GM23338 (cell line): ENCODE measurements at regions not wholly inside any gene's neighbourhood (a gene's known extent, or its start where the extent isn't known, plus 50 kb on each side); places are given as distances from the start of the nearest gene placed in this dataset.

ENCODE experiments used
- EZH2 ChIP-seq: fragments of 200-600 bp; sonication (generic); IDR thresholded peaks from one replicate; pipeline ENCODE4 v1.8.0; 2017; ENCODE audit warnings: antibody characterized with exemption, mild to moderate bottlenecking, low read depth; ENCODE audit not compliant: unreplicated experiment
- NANOG ChIP-seq: IDR thresholded peaks from 2 replicates; pipeline ENCODE4 v1.6.1; 2016; ENCODE audit warnings: antibody characterized with exemption, borderline replicate concordance
- REST ChIP-seq: IDR thresholded peaks from one replicate; pipeline ENCODE4 v1.6.1; 2018; ENCODE audit warnings: antibody characterized with exemption; ENCODE audit not compliant: unreplicated experiment
- STAT1 ChIP-seq: IDR thresholded peaks from one replicate; pipeline ENCODE4 v1.6.1; 2016; ENCODE audit warnings: antibody characterized with exemption; ENCODE audit not compliant: unreplicated experiment
- ZNF114 ChIP-seq: fragments of 250-450 bp; sonication (Bioruptor Pico); IDR thresholded peaks from 2 replicates; pipeline ENCODE4 v1.5.0; 2020; ENCODE audit warnings: mild to moderate bottlenecking, moderate library complexity
- ZNF331 ChIP-seq: fragments of 250-450 bp; sonication (Bioruptor Pico); IDR thresholded peaks from 2 replicates; pipeline ENCODE4 v1.5.0; 2020; ENCODE audit warnings: low read depth, mild to moderate bottlenecking, moderate library complexity
- TF ChIP-seq, protein P1 (sequence below): fragments of 250-450 bp; sonication (Bioruptor Pico); IDR thresholded peaks from 2 replicates; pipeline ENCODE4 v1.5.0; 2020; ENCODE audit warnings: mild to moderate bottlenecking, moderate library complexity
- TF ChIP-seq, protein P2 (sequence below): IDR thresholded peaks from 2 replicates; pipeline ENCODE4 v1.6.1; 2016; ENCODE audit warnings: antibody characterized with exemption

DNA sequence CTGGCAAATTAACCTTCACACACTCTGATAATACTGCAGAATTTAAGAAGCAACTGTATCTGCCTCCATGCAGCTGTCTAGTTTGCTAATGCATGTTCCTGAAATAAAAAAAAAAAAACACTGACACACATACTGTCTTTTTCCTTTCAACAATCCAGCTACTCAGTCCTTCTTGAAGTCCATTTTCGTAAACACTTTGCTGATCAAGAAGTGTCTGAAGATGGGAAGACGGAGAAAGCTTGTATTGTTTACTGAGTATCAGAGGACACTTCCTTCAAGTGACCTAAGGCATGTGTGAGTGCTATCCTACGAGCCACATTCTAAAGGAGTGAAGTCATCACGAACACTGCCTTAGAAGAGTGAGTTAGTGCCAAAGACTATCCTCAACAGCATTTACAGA, 82.6 kb downstream of the LUZP4 start (continued):
- TF ChIP-seq, protein P1, sequence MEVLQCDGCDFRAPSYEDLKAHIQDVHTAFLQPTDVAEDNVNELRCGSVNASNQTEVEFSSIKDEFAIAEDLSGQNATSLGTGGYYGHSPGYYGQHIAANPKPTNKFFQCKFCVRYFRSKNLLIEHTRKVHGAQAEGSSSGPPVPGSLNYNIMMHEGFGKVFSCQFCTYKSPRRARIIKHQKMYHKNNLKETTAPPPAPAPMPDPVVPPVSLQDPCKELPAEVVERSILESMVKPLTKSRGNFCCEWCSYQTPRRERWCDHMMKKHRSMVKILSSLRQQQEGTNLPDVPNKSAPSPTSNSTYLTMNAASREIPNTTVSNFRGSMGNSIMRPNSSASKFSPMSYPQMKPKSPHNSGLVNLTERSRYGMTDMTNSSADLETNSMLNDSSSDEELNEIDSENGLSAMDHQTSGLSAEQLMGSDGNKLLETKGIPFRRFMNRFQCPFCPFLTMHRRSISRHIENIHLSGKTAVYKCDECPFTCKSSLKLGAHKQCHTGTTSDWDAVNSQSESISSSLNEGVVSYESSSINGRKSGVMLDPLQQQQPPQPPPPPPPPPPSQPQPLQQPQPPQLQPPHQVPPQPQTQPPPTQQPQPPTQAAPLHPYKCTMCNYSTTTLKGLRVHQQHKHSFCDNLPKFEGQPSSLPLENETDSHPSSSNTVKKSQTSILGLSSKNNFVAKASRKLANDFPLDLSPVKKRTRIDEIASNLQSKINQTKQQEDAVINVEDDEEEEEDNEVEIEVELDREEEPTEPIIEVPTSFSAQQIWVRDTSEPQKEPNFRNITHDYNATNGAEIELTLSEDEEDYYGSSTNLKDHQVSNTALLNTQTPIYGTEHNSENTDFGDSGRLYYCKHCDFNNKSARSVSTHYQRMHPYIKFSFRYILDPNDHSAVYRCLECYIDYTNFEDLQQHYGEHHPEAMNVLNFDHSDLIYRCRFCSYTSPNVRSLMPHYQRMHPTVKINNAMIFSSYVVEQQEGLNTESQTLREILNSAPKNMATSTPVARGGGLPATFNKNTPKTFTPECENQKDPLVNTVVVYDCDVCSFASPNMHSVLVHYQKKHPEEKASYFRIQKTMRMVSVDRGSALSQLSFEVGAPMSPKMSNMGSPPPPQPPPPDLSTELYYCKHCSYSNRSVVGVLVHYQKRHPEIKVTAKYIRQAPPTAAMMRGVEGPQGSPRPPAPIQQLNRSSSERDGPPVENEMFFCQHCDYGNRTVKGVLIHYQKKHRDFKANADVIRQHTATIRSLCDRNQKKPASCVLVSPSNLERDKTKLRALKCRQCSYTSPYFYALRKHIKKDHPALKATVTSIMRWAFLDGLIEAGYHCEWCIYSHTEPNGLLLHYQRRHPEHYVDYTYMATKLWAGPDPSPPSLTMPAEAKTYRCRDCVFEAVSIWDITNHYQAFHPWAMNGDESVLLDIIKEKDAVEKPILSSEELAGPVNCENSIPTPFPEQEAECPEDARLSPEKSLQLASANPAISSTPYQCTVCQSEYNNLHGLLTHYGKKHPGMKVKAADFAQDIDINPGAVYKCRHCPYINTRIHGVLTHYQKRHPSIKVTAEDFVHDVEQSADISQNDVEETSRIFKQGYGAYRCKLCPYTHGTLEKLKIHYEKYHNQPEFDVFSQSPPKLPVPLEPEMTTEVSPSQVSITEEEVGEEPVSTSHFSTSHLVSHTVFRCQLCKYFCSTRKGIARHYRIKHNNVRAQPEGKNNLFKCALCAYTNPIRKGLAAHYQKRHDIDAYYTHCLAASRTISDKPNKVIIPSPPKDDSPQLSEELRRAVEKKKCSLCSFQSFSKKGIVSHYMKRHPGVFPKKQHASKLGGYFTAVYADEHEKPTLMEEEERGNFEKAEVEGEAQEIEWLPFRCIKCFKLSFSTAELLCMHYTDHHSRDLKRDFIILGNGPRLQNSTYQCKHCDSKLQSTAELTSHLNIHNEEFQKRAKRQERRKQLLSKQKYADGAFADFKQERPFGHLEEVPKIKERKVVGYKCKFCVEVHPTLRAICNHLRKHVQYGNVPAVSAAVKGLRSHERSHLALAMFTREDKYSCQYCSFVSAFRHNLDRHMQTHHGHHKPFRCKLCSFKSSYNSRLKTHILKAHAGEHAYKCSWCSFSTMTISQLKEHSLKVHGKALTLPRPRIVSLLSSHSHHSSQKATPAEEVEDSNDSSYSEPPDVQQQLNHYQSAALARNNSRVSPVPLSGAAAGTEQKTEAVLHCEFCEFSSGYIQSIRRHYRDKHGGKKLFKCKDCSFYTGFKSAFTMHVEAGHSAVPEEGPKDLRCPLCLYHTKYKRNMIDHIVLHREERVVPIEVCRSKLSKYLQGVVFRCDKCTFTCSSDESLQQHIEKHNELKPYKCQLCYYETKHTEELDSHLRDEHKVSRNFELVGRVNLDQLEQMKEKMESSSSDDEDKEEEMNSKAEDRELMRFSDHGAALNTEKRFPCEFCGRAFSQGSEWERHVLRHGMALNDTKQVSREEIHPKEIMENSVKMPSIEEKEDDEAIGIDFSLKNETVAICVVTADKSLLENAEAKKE (CRISPR knock-in tag) = no peak
- TF ChIP-seq REST = no peak
- no peak for TF ChIP-seq EZH2
- TF ChIP-seq ZNF331 (CRISPR knock-in tag) = no peak
- TF ChIP-seq STAT1 = no peak
- TF ChIP-seq, protein P2, sequence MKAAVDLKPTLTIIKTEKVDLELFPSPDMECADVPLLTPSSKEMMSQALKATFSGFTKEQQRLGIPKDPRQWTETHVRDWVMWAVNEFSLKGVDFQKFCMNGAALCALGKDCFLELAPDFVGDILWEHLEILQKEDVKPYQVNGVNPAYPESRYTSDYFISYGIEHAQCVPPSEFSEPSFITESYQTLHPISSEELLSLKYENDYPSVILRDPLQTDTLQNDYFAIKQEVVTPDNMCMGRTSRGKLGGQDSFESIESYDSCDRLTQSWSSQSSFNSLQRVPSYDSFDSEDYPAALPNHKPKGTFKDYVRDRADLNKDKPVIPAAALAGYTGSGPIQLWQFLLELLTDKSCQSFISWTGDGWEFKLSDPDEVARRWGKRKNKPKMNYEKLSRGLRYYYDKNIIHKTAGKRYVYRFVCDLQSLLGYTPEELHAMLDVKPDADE = no peak
- no peak for TF ChIP-seq ZNF114 (CRISPR knock-in tag)
- no peak for TF ChIP-seq NANOG
